Esophagus muscularis mucosa (tissue), 4 donors: ENCODE measurements at regions not wholly inside any gene's neighbourhood (a gene's known extent, or its start where the extent isn't known, plus 50 kb on each side); places are given as distances from the start of the nearest gene placed in this dataset.

ENCODE experiments used
- DNase-seq: peaks from one replicate; pipeline ENCODE4 v3.0.0-alpha.2; 2017; ENCODE audit errors: extremely low spot score
- H3K27ac ChIP-seq, 4 donors: fragments of 200-600 bp; sonication (generic); replicated peaks in 1 of 4; 1 replicate in 3 of 4; 2 replicates in 1 of 4; pipeline ENCODE4 v1.5.1; 2016 to 2019; ENCODE audit warnings: mild to moderate bottlenecking in 1 of 4
- H3K27me3 ChIP-seq, 4 donors: fragments of 200-600 bp; sonication (generic); one replicate each; pipeline versions ENCODE4 v1.5.1 to v1.6.0; 2016 to 2019
- H3K36me3 ChIP-seq, 4 donors: fragments of 200-600 bp; sonication (generic); one replicate each; pipeline ENCODE4 v1.5.1; 2016 to 2019
- H3K4me1 ChIP-seq, 4 donors: fragments of 200-600 bp; sonication (generic); one replicate each; pipeline ENCODE4 v1.5.1; 2016 to 2019
- H3K4me3 ChIP-seq, 4 donors: fragments of 200-600 bp; sonication (generic); 1 replicate in 2 of 4; 2 replicates in 2 of 4; pipeline ENCODE4 v1.5.1; 2016 to 2019; ENCODE audit warnings: mild to moderate bottlenecking in 4 of 4, moderate library complexity in 1 of 4
- H3K9me3 ChIP-seq, 4 donors: fragments of 200-600 bp; sonication (generic); 1 replicate in 3 of 4; 2 replicates in 1 of 4; pipeline ENCODE4 v1.5.1; 2016 to 2019
- CTCF ChIP-seq, 3 experiments: fragments of 200-600 bp in 2 of 3; fragments of 450-650 bp in 1 of 3; sonication (generic) in 2 of 3; IDR thresholded peaks; one replicate each; pipeline ENCODE4 v1.5.1; 2017 to 2019; ENCODE audit warnings: antibody characterized with exemption in 3 of 3, mild to moderate bottlenecking in 2 of 3, moderate library complexity in 1 of 3
- EP300 ChIP-seq: sonication (generic); formaldehyde crosslinking; IDR thresholded peaks from one replicate; pipeline ENCODE4 v1.6.1; 2017; ENCODE audit warnings: antibody characterized with exemption
- POLR2A ChIP-seq: fragments of 450-650 bp; IDR thresholded peaks from one replicate; pipeline ENCODE4 v1.6.1; 2017; ENCODE audit warnings: antibody characterized with exemption, moderate library complexity, mild to moderate bottlenecking, low read depth
- POLR2AphosphoS5 ChIP-seq, 2 donors: sonication (generic); formaldehyde crosslinking; IDR thresholded peaks; one replicate each; pipeline ENCODE4 v1.6.1; 2017; ENCODE audit warnings: antibody characterized with exemption in 2 of 2
- WGBS: methylation state at CpG from one replicate; pipeline ENCODE4 v1.1.5; 2018; 5-methylcytosine and 5-hydroxymethylcytosine counted together
- intact Hi-C: fragments of 100-400 bp; cut with DNase I; formaldehyde crosslinking; loops from one replicate; pipeline ENCODE4 v1.15.1; 2023

GRCh38 chr15:97410897-97411575 is 549.5 kb upstream of the ARRDC4 start:
- no peak overlapping the region for H3K4me3 ChIP-seq
- H3K27ac ChIP-seq: no peak overlapping the region
- intact Hi-C loops: no loop called here
- H3K36me3 ChIP-seq: no peaks in the 10 kb centered on the region
- no peak for TF ChIP-seq POLR2AphosphoS5 (IDR thresholded peaks at IDR 0.05)
- TF ChIP-seq EP300: no peak
- TF ChIP-seq CTCF (IDR thresholded peaks at IDR 0.05): no peak
- TF ChIP-seq POLR2A: no peak
- H3K9me3 ChIP-seq: no peaks in the 10 kb centered on the region
- H3K27me3 ChIP-seq: no peaks in the 10 kb centered on the region
- no peak for DNase-seq
- WGBS: 32% methylated on average over 5 of the region's 5 CpGs
- no peaks in the 10 kb centered on the region for H3K4me1 ChIP-seq

- DNase-seq: no peak
- Histone ChIP-seq H3K9me3 (no peaks in the 10 kb centered on the region), H3K27ac (no peak overlapping the region), H3K4me3 (no peak overlapping the region), H3K36me3 (no peaks in the 10 kb centered on the region), H3K27me3 (no peaks in the 10 kb centered on the region), H3K4me1 (no peaks in the 10 kb centered on the region)
- WGBS: 87% methylated on average over 1 of the region's 1 CpG
- intact Hi-C loops: no loop called here
- TF ChIP-seq CTCF (IDR thresholded peaks at IDR 0.05): no peak
- TF ChIP-seq POLR2A: no peak
- no peak for TF ChIP-seq EP300
- no peak for TF ChIP-seq POLR2AphosphoS5 (IDR thresholded peaks at IDR 0.05)
Observed at GRCh38 chr15:97420130-97420529, 540.4 kb upstream of the ARRDC4 start.

- Histone ChIP-seq H3K36me3 (no peaks in the 10 kb centered on the region), H3K27ac (no peak overlapping the region), H3K4me3 (no peak overlapping the region), H3K27me3 (no peaks in the 10 kb centered on the region), H3K9me3 (no peaks in the 10 kb centered on the region), H3K4me1 (no peaks in the 10 kb centered on the region)
- WGBS: 89% methylated on average over 5 of the region's 5 CpGs
- TF ChIP-seq POLR2AphosphoS5 (IDR thresholded peaks at IDR 0.05) (no peak), POLR2A (no peak), EP300 (no peak), CTCF (IDR thresholded peaks at IDR 0.05) (no peak)
- intact Hi-C loops: no loop called here
- DNase-seq: no peak
Observed at GRCh38 chr15:97425596-97425995, 534.9 kb upstream of the ARRDC4 start.

DNA sequence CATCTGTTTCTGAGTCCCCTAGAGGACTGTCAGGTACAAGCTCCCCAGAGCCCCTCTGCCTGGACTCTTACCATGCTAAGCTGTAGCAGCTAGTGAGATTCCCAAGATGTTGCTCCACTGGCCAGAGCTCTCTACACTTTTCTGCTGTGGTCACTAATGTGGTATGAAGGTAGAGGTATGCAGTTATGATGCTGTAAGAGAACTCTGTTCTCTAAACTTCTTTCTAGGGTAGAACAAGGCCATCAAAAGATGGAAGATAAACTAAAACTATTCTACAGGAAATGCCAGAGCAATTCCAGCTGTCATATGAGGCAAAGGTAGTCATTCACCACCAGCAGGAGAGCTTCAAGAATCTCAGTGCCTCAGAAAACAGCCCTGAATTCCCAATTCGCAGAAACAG is 517.4 kb upstream of the ARRDC4 start:
- intact Hi-C loops: no loop called here
- DNase-seq: no peak
- TF ChIP-seq CTCF (IDR thresholded peaks at IDR 0.05) (no peak), POLR2A (no peak), POLR2AphosphoS5 (IDR thresholded peaks at IDR 0.05) (no peak), EP300 (no peak)
- H3K36me3 ChIP-seq: no peaks in the 10 kb centered on the region
- H3K4me3 ChIP-seq: no peak overlapping the region
- WGBS: 59% methylated on average over 1 of the region's 1 CpG
- no peak overlapping the region for H3K27ac ChIP-seq
- no peaks in the 10 kb centered on the region for H3K4me1 ChIP-seq
- no peaks in the 10 kb centered on the region for H3K9me3 ChIP-seq
- H3K27me3 ChIP-seq: no peaks in the 10 kb centered on the region

DNA sequence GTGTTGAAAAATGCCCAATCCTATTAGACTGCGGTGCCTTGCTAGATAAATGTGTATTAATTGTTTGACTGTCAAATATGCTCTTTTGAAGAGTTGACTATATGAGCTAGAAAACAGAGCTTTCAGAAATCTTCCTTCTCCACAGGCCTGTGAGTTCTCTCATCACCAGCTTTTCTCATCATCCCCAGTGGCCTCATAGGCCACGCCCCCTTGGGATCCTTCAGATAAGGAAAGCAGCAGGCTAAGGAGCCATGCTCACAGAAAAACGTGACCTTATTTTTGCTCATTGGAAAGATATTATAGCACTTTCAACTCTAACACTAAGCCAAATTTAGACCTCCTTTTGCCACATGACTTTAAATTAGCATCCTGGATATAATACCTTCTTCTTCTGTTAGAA is 514.4 kb upstream of the ARRDC4 start:
- 68% methylated on average over 3 of the region's 3 CpGs for WGBS
- intact Hi-C loops: no loop called here
- Histone ChIP-seq H3K27me3 (no peaks in the 10 kb centered on the region), H3K36me3 (no peaks in the 10 kb centered on the region), H3K27ac (no peak overlapping the region), H3K9me3 (no peaks in the 10 kb centered on the region), H3K4me1 (no peaks in the 10 kb centered on the region), H3K4me3 (no peak overlapping the region)
- DNase-seq: no peak
- TF ChIP-seq CTCF (IDR thresholded peaks at IDR 0.05) (no peak), POLR2AphosphoS5 (IDR thresholded peaks at IDR 0.05) (no peak), EP300 (no peak), POLR2A (no peak)
